GM18951 (cell line): ENCODE measurements at regions not wholly inside any gene's neighbourhood (a gene's known extent, or its start where the extent isn't known, plus 50 kb on each side); places are given as distances from the start of the nearest gene placed in this dataset.

ENCODE experiments used
- POLR2A ChIP-seq: IDR thresholded peaks from 4 replicates; pipeline ENCODE4 v1.6.1; 2011; ENCODE audit warnings: mild to moderate bottlenecking; ENCODE audit not compliant: insufficient read length, insufficient read depth; ENCODE audit errors: extremely low read depth
- in situ Hi-C: fragments of 300-500 bp; cut with MboI; formaldehyde crosslinking; loops from one replicate; pipeline ENCODE4 v1.12.0; 2022; ENCODE audit warnings: low sequenced_read_pairs, mixed read lengths, inconsistent platforms; ENCODE audit not compliant: unreplicated experiment

GRCh38 chr13:47008318-47008717, 111.5 kb upstream of the HTR2A start:
- in situ Hi-C loops = no loop called here
- TF ChIP-seq POLR2A = no peak

GRCh38 chr13:47005756-47006414, 109.0 kb upstream of the HTR2A start:
- no peak for TF ChIP-seq POLR2A
- in situ Hi-C loops = no loop called here

GRCh38 chr13:47004540-47004939, 107.7 kb upstream of the HTR2A start:
- TF ChIP-seq POLR2A = no peak
- in situ Hi-C loops = no loop called here

GRCh38 chr13:47004027-47004426, 107.2 kb upstream of the HTR2A start:
- in situ Hi-C loops = no loop called here
- TF ChIP-seq POLR2A = no peak

GRCh38 chr13:47000165-47000564, 103.3 kb upstream of the HTR2A start:
- no peak for TF ChIP-seq POLR2A
- in situ Hi-C loops = no loop called here

GRCh38 chr13:46996316-46997030, 99.6 kb upstream of the HTR2A start:
- no peak for TF ChIP-seq POLR2A
- in situ Hi-C loops = no loop called here

GRCh38 chr13:46995874-46996273, 99.0 kb upstream of the HTR2A start:
- in situ Hi-C loops = no loop called here
- no peak for TF ChIP-seq POLR2A

GRCh38 chr13:46994492-46994891, 97.6 kb upstream of the HTR2A start:
- in situ Hi-C loops = no loop called here
- TF ChIP-seq POLR2A = no peak

- TF ChIP-seq POLR2A = no peak
Observed at GRCh38 chr13:46992383-46992952, 95.6 kb upstream of the HTR2A start.

GRCh38 chr13:46983881-46984280, 87.0 kb upstream of the HTR2A start:
- TF ChIP-seq POLR2A = no peak
- in situ Hi-C loops = no loop called here

More at GRCh38 chr13:46992383-46992952, 95.6 kb upstream of the HTR2A start:
- in situ Hi-C loops = no loop called here

GRCh38 chr13:46982856-46983582, 86.2 kb upstream of the HTR2A start:
- in situ Hi-C loops = no loop called here
- no peak for TF ChIP-seq POLR2A

GRCh38 chr13:46975173-46975572, 78.3 kb upstream of the HTR2A start:
- TF ChIP-seq POLR2A = no peak
- in situ Hi-C loops = no loop called here

GRCh38 chr13:46968450-46968849, 71.6 kb upstream of the HTR2A start:
- TF ChIP-seq POLR2A = no peak
- in situ Hi-C loops = no loop called here
